ENCODE measurements at regions not wholly inside any gene's neighbourhood (a gene's known extent, or its start where the extent isn't known, plus 50 kb on each side); places are given as distances from the start of the nearest gene placed in this dataset.

DNA sequence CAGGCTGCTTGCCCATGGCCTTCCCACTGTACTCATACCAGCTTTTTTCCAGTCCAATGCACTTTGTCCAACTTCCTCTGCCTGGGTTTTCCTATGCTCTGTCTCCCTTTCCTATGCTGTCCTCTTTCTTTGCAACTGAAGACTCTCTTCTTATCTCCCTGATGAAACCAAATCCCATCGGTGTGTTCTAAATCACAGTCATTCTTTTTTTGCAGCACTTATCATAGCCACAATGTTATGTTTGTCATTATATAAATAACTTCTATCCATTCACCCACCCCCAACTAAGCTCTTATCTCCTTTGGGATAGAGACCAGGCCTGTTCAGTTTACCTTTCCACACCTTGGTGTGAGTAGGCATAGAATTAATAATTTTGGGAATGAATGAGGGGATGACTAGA, 121.0 kb downstream of the GPX5 start:
- FAIRE-seq: no peak
- POLR2A ChIA-PET: no interaction called here

DNA sequence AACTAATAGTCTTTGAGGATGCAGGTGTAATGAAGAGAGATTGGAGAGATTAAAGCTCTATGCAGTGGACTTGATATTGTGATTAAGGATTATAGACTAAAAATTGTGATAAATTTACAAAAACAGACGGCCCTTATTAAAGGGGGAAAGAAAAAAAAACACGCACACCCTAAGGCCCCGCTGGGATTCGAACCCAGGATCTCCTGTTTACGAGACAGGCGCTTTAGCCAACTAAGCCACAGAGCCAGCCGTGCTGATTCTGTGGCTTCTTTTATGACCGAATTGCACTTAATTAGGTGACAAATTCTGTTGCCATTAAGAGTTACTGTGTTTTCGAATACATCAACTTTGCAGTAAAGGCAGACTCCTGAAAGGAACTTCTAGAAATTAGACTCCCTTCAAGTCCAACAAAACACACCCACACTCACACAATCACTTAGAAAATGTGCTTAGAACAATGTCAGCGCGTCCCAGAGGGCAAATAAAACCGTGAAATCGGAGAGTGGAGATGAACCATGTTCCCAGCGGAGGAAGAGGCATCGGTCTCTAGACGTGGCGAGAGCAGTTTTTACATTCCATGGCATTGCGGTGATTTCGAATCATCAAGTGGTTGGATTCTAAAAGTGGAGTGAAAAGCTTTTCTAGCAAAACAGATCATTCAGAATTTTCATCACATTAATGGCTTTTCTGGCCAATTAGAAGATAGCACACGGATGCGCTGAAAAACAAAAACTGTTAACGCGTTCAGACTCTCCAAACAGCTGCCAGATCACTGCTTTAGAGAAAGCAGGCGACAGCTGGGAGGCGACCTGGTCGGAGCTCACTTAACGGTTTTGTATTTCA, 122.6 kb downstream of the GPX5 start:
- ChIA-PET POLR2A (interaction anchor here (0.8 to 1.3 kb wide), 4 partner anchors 14 to 159 kb away, joined by 3 read pairs; no protein-coding TSS in a partner anchor), CTCF (interaction anchor here (0.7 to 1.2 kb wide), 2 partner anchors 37 to 64 kb away, joined by 3 read pairs; no protein-coding TSS in a partner anchor)
- Histone ChIP-seq H3K27ac (peak overlapping the region; percentile 58 to 83), H3K9me3 (no peaks in the 10 kb centered on the region), H3K4me3 (peak overlapping the region; percentile 51), H3K4me2 (peak overlapping the region; percentile 82), H3K4me1 (peaks cover 10% of the 10 kb centered on the region; the same call in 2 of the 3 replicates)
- FAIRE-seq: no peak
- peak; percentile 82 to 83 for ATAC-seq
- 1% methylated on average over 27 of the region's 27 CpGs for WGBS (ENCODE audit: missing lambda C conversion rate)
- DNase-seq (ENCODE audit: low read depth in 1 of 2, low spot score in 1 of 2): peak; percentile 38 to 79
- no peak for TF ChIP-seq RFX5 (IDR thresholded peaks at IDR 0.05)
- TF ChIP-seq CEBPB (IDR thresholded peaks at IDR 0.05): peak in 1 of 2 experiments; percentile 38; a peak in 1 of 4 replicates
- TF ChIP-seq CBX8 (IDR thresholded peaks at IDR 0.05): no peak
- TF ChIP-seq, protein P1, sequence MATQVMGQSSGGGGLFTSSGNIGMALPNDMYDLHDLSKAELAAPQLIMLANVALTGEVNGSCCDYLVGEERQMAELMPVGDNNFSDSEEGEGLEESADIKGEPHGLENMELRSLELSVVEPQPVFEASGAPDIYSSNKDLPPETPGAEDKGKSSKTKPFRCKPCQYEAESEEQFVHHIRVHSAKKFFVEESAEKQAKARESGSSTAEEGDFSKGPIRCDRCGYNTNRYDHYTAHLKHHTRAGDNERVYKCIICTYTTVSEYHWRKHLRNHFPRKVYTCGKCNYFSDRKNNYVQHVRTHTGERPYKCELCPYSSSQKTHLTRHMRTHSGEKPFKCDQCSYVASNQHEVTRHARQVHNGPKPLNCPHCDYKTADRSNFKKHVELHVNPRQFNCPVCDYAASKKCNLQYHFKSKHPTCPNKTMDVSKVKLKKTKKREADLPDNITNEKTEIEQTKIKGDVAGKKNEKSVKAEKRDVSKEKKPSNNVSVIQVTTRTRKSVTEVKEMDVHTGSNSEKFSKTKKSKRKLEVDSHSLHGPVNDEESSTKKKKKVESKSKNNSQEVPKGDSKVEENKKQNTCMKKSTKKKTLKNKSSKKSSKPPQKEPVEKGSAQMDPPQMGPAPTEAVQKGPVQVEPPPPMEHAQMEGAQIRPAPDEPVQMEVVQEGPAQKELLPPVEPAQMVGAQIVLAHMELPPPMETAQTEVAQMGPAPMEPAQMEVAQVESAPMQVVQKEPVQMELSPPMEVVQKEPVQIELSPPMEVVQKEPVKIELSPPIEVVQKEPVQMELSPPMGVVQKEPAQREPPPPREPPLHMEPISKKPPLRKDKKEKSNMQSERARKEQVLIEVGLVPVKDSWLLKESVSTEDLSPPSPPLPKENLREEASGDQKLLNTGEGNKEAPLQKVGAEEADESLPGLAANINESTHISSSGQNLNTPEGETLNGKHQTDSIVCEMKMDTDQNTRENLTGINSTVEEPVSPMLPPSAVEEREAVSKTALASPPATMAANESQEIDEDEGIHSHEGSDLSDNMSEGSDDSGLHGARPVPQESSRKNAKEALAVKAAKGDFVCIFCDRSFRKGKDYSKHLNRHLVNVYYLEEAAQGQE (IDR thresholded peaks at IDR 0.05): no peak
- TF ChIP-seq ZC3H11A (IDR thresholded peaks at IDR 0.05): no peak
- no peak for TF ChIP-seq HDAC2 (IDR thresholded peaks at IDR 0.05)
- TF ChIP-seq ZSCAN20 (CRISPR knock-in tag; IDR thresholded peaks at IDR 0.05): no peak
- no peak for TF ChIP-seq JUNB (IDR thresholded peaks at IDR 0.05)
- TF ChIP-seq, protein P2, sequence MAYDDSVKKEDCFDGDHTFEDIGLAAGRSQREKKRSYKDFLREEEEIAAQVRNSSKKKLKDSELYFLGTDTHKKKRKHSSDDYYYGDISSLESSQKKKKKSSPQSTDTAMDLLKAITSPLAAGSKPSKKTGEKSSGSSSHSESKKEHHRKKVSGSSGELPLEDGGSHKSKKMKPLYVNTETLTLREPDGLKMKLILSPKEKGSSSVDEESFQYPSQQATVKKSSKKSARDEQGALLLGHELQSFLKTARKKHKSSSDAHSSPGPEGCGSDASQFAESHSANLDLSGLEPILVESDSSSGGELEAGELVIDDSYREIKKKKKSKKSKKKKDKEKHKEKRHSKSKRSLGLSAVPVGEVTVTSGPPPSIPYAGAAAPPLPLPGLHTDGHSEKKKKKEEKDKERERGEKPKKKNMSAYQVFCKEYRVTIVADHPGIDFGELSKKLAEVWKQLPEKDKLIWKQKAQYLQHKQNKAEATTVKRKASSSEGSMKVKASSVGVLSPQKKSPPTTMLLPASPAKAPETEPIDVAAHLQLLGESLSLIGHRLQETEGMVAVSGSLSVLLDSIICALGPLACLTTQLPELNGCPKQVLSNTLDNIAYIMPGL (CRISPR knock-in tag; IDR thresholded peaks at IDR 0.05; ENCODE audit: borderline replicate concordance): peak; percentile 69; the same call in 1 of the 2 replicates
- TF ChIP-seq KDM5A (IDR thresholded peaks at IDR 0.05): no peak
- TF ChIP-seq, protein P3, sequence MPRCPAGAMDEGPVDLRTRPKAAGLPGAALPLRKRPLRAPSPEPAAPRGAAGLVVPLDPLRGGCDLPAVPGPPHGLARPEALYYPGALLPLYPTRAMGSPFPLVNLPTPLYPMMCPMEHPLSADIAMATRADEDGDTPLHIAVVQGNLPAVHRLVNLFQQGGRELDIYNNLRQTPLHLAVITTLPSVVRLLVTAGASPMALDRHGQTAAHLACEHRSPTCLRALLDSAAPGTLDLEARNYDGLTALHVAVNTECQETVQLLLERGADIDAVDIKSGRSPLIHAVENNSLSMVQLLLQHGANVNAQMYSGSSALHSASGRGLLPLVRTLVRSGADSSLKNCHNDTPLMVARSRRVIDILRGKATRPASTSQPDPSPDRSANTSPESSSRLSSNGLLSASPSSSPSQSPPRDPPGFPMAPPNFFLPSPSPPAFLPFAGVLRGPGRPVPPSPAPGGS (IDR thresholded peaks at IDR 0.05): no peak
- no peak for TF ChIP-seq SMC3 (IDR thresholded peaks at IDR 0.05)
- TF ChIP-seq FOSB (CRISPR knock-in tag; IDR thresholded peaks at IDR 0.05): no peak
- TF ChIP-seq, protein P4, sequence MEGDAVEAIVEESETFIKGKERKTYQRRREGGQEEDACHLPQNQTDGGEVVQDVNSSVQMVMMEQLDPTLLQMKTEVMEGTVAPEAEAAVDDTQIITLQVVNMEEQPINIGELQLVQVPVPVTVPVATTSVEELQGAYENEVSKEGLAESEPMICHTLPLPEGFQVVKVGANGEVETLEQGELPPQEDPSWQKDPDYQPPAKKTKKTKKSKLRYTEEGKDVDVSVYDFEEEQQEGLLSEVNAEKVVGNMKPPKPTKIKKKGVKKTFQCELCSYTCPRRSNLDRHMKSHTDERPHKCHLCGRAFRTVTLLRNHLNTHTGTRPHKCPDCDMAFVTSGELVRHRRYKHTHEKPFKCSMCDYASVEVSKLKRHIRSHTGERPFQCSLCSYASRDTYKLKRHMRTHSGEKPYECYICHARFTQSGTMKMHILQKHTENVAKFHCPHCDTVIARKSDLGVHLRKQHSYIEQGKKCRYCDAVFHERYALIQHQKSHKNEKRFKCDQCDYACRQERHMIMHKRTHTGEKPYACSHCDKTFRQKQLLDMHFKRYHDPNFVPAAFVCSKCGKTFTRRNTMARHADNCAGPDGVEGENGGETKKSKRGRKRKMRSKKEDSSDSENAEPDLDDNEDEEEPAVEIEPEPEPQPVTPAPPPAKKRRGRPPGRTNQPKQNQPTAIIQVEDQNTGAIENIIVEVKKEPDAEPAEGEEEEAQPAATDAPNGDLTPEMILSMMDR (IDR thresholded peaks at IDR 0.05): no peak
- no peak for TF ChIP-seq TP53 (CRISPR knock-in tag; IDR thresholded peaks at IDR 0.05)
- TF ChIP-seq ESRRA (IDR thresholded peaks at IDR 0.05; ENCODE audit: borderline replicate concordance, low read length): no peak

More for the DNA sequence above, 121.0 kb downstream of the GPX5 start:
- Histone ChIP-seq H3K27ac (no peak overlapping the region), H3K4me2 (no peak overlapping the region), H3K9me3 (no peaks in the 10 kb centered on the region), H3K4me1 (peaks cover 10% of the 10 kb centered on the region; the same call in 2 of the 3 replicates), H3K4me3 (no peak overlapping the region)
- TF ChIP-seq, protein P5, sequence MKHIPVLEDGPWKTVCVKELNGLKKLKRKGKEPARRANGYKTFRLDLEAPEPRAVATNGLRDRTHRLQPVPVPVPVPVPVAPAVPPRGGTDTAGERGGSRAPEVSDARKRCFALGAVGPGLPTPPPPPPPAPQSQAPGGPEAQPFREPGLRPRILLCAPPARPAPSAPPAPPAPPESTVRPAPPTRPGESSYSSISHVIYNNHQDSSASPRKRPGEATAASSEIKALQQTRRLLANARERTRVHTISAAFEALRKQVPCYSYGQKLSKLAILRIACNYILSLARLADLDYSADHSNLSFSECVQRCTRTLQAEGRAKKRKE (CRISPR knock-in tag; IDR thresholded peaks at IDR 0.05; ENCODE audit: low read depth): no peak
- TF ChIP-seq CHD4 (IDR thresholded peaks at IDR 0.05; ENCODE audit: borderline replicate concordance) (no peak), MAFK (IDR thresholded peaks at IDR 0.05; ENCODE audit: partially characterized antibody) (no peak), SREBF2 (IDR thresholded peaks at IDR 0.05) (no peak), RFX5 (IDR thresholded peaks at IDR 0.05) (no peak), MYC (IDR thresholded peaks at IDR 0.05; ENCODE audit: borderline replicate concordance, low read length) (no peak), FOXS1 (CRISPR knock-in tag; IDR thresholded peaks at IDR 0.05) (no peak), ESRRA (IDR thresholded peaks at IDR 0.05; ENCODE audit: borderline replicate concordance, low read length) (no peak), CEBPB (IDR thresholded peaks at IDR 0.05) (no peak), NPAS2 (CRISPR knock-in tag; IDR thresholded peaks at IDR 0.05; ENCODE audit: borderline replicate concordance) (no peak), POLR2A (IDR thresholded peaks at IDR 0.05; ENCODE audit: low read length) (no peak), RARB (CRISPR knock-in tag; IDR thresholded peaks at IDR 0.05) (no peak), SMC3 (IDR thresholded peaks at IDR 0.05) (no peak), KDM5A (IDR thresholded peaks at IDR 0.05) (no peak), GATA3 (IDR thresholded peaks at IDR 0.05; ENCODE audit: borderline replicate concordance) (no peak), ZC3H11A (IDR thresholded peaks at IDR 0.05) (no peak), EHF (CRISPR knock-in tag; IDR thresholded peaks at IDR 0.05) (no peak)
- TF ChIP-seq, protein P6, sequence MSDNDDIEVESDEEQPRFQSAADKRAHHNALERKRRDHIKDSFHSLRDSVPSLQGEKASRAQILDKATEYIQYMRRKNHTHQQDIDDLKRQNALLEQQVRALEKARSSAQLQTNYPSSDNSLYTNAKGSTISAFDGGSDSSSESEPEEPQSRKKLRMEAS (IDR thresholded peaks at IDR 0.05): no peak
- TF ChIP-seq, protein P7, sequence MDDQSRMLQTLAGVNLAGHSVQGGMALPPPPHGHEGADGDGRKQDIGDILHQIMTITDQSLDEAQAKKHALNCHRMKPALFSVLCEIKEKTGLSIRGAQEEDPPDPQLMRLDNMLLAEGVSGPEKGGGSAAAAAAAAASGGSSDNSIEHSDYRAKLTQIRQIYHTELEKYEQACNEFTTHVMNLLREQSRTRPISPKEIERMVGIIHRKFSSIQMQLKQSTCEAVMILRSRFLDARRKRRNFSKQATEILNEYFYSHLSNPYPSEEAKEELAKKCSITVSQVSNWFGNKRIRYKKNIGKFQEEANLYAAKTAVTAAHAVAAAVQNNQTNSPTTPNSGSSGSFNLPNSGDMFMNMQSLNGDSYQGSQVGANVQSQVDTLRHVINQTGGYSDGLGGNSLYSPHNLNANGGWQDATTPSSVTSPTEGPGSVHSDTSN (IDR thresholded peaks at IDR 0.05): no peak
- CTCF ChIA-PET: interaction anchor here (0.8 kb wide), 1 partner anchor 48 kb away, joined by 3 read pairs; no protein-coding TSS in a partner anchor
- DNase-seq (ENCODE audit: low read depth in 1 of 2, low spot score in 1 of 2) (no peak), ATAC-seq (no peak)
- WGBS (ENCODE audit: missing lambda C conversion rate): 83% methylated on average over 1 of the region's 1 CpG

Measured in A549 (cell line).